SKM-1 treated with dmso at 0.1 percent for 144 hours (cell line): ENCODE measurements at regions not wholly inside any gene's neighbourhood (a gene's known extent, or its start where the extent isn't known, plus 50 kb on each side); places are given as distances from the start of the nearest gene placed in this dataset.

ENCODE experiments used
- DNase-seq: peaks from one replicate; lab custom pipeline; 2025; ENCODE audit not compliant: unreplicated experiment; lab: John Stamatoyannopoulos, UW

DNA sequence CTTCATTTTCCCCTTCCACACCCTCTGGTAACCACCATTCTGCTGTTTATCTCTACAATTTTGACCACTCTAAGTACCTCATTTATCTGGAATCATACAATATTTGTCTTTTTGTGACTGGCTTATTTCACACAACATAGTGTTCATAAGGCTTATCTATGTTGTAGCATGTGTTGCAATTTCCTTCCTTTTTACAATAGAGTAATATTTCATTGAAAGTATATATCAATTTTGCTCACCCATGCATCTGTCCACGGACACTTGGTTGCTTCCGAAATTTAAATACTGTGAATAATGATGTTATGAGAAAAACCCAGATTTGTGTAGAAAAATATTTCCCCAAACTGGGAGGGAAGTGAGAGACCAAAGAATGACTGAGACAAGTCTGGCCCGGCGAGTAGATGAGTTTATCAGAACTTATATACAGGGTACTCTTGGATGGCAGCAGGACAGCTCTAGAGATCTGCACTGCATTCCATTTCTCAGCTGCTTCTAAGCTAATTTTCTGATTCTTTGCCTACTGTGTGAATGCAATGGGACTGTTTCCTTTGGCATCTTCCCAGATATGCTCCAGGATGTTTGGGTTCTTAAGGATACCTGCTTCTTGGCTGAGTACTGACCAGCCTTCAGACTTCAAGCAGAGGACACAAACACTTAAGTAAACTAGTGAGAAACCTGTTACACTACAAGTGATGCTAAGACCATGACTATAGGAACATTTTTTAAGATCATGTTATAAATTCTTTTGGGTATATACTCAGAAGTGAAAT, 834.0 kb upstream of the PCDH9 start:
- no peak for DNase-seq

DNA sequence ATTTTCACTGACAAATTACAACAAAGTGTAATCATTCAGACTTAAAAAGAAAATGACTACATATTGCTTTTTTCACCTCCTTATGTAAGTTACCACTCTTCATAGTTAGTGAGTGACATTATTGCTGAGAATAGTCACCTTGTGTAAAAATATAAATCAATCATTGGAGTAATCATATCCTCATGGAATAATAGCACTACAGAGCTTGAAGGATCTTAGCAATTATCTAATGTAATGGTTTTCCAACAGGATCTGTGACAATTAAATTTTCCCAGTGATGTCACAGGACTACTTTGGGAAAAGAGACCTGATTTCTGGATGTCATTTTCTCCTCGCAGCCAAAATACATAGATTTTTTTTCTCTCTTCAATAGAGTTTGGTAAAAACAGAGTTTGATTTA, 833.0 kb upstream of the PCDH9 start:
- DNase-seq = no peak

DNA sequence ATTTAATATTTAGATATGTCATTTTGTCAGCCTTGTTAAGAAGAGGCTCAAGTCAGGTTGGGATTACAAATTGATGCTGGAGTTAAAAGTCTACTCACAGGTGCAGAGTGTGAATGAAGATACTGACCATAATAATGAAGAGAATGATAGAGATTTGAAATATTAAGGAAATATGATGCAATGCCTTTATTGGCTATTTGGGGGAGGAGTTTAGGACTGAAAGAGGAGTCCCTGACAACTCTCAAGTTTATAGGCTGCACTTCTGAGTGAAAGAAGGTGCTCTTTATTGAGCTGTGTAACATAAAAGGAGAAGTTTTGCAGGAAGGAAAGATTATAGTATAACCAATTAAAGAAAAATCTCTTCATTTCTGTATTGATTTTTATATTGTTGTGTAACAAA, 827.7 kb upstream of the PCDH9 start:
- no peak for DNase-seq

DNA sequence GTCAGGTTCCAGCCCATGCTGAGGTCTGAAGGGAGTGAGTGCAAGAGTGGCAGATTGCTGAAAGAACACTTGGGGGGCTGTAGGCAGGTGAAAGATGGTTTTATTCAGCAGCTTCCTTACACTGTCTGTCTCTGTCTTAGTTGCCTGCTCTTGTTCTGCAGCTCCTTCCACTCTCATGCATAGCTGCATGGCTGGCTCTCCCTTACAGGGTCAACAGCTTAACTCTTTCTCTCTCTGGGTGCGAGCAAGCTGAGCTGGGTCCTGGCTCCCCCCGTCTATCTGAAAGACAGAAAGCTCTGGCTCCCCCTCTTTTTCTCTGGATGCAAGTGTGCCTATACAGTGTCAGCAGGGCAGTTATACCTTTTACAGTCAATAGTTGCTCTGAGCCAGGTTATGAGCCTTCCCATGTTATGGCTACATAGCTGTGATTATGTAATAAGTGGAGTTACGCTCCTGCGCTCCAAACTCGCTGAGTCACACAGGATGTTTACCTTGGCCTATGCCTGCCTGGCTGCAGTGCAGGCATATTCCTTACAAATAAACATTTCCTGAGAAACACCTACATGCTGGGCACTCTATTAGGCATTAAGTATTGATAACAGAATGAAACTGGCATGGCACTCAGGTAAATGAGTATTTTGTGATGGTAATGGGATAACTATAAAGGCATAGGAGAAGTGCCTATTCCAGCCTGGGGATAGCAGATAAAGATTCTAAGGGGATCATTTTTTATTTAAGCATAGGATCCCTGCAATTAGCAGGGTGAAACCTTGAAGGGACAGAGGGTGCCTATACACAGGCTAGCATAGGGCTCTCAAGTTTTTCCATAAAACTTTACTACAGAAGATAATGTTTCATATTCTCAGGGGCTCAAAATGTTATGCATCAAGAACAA, 826.9 kb upstream of the PCDH9 start:
- no peak for DNase-seq

DNA sequence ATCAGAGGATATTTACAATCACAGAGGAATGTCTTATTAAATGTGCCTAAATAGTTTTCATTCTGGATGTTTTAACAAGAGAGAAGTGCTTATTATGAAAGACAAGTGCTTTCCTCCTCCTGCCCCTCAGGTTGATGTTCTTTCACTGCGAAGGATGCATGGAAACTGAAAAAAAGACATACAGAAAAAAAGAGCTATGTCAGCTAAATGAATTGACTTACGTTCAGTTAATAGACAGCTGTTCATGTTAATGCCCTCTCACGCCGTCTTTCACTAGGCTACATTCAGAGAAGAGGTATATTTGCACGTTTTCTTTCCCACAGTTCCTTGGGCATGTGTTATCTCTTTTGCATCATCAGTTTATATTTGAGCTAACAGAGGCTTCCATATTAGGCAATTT, 821.8 kb upstream of the PCDH9 start:
- no peak for DNase-seq

DNA sequence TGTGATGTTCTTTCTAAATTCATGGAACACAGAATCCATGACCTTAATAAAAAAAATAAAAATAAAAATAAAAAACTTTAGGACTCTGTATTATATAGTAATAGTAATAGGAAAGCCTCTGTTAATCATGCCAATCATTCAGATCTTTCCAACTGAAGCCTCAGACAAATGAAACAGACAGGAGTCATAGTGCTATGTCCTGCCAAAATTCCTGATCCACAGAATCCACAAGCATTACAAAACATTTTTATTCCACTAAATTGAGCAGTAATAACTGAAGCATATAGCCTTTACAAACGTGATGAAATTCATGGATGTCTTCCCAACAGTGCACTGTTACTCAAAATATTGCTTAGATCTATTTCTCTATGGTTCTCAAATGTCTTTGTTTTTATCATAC, 820.6 kb upstream of the PCDH9 start:
- DNase-seq = no peak

DNA sequence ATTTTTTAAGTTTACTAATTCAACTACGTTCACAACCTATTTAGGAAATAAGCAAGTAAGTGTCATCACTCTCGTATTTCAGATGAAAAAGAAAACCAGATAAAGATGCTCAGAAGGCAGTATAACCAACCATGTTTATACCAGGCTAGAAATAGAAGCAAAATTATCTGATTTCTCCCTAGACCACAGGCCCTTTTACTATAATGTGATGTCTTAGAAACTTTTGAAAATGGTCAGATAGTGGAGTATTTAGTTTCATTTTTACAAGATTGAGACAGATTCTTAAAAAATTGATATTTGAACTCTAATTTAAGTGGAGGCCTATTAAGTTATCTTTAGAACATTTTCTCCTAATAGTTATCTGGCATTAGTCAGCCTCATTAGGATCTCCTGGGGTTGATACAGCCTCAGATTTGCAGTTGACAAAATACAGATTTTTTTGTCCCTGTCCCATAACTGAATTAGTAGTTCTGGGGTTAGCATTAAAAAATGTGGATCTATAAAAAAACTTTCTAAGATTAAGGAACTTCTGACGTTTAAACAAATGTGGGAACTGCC, 818.7 kb upstream of the PCDH9 start:
- DNase-seq = no peak

DNA sequence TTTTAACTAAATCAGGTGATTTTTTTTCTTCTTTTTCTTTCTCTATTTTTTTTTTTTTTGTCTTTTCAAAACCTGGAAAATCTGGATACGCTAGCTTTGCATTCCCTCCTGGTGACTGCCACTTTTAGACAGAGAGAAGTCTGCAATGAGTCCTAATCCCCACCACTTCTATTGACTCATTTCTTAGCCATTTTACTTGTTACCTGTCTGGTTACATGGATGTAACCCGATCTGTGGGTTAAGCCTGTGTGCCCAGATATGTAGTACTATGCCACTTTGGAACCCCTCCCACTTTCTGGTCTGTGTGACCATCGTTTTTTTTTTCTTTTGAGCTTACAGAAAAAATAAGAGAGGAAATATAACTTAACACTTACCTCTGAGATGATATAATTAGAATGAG, 817.8 kb upstream of the PCDH9 start:
- no peak for DNase-seq

DNA sequence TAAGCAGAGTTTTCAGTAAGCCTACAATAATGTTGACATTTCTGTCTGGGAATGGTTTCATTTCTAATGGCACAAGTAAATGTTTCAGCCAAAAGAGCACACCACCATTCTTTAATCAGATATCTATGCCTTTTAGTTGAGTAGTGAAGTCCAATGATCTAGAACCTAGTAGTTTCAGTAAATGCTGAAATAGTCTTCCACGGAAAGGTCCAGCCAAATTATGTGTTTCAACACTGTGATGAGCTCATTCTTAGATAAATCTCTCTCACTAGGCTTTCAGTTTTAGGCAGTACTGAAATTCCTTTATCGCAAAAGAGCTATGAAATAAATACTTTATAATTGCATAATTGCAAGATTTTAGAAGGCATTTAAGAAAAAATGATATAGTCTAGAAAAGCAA, 816.8 kb upstream of the PCDH9 start:
- no peak for DNase-seq

DNA sequence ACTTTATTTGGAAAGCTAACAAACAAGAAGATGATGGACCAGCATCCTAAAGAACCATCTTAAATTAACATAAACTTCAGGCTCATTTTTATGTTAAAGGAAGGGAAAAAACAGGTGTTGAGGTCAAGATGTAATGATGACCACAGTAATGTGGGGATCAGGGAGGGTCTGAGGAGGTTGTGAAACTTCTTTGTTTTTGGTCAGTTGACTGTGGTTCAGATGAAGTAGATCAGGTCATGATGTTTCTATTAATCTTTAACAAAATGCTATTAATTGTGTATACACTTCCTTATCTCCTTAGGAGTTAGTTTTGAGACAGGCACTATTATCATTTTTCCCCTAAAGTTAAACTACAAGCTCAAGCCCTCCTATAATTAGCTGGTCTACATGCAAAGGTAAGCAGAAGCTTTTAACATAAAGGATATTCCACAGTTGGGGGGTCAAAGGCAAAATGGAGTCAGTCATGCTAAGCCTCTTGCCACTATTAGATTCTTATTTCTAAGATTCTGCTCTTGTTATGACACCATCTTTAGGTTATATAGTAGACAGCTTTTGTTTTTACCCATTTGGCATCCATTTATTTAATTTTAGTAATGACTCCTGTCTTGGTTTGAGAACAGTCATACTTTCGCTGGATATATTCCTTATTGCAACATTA, 800.1 kb upstream of the PCDH9 start:
- DNase-seq = no peak

DNA sequence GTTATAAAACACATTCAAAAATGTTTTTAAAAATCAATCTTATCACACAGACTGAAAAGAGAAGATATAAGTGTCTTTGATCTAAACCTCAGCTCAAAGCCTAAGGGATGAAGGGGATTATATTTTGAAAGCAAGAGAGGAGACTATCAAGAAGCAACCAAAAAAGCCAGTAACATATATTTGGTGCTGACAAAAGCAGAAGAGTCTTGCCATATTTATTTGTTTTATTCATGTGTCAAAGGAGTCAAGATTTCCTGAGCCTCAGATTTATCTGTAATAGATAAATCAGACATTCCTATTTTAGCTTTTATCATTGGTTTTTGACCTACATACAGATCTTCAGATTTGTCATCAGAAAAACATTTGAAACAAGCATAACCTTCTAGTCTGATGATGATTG, 798.6 kb upstream of the PCDH9 start:
- DNase-seq = no peak

DNA sequence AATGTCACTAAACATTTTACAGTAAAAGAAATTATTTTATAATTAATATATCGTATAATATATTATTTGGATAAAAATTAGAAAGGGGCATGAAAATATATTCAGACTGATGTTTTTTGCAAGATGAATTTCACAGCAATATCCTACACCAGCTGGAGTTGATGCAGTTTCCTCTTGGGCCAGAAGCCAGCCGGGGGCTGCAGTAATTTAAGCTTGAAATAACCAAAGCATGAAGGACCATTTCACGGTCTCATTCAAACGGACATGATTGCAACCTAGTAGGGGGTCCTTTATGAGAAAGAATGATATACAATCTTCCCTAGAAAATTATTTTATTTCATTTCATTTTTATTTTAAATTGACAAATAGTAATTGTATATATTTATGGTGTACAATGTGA, 797.2 kb upstream of the PCDH9 start:
- no peak for DNase-seq

DNA sequence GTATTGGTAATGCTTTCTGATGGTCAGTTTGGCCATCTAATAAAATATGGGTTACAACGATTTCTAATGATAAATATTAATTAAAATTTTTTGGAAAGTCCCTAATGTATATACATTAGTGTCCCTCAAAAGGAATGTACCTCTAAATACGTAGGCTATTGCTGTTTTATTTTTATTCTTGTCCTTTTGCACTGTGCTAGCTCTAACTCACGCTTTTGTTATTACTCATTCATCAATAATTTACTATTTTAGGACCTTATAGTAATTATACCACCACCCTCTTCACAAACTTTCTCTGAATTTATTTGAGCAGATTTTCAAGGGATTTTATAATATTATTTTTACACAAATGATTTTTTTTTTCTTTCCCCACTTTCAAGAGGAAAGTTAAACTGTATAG, 795.9 kb upstream of the PCDH9 start:
- DNase-seq = no peak

DNA sequence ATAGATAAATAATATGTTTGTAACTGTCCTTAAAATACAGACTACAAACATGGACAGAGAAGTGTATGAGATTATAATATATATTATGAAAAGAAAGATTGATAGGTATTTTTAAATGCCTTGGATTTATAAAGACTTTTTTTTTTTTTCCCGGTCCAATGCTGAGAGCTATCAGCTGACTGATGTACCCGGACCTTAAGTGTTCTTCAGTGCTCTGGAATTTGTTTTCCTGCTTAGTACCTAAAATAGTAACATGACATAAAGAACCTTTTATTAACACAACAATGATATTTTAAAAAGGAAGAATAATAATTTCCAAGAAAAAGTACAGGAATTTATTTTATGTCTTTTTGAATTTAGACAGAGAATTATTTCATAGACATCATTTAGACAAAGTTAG, 795.5 kb upstream of the PCDH9 start:
- DNase-seq = no peak

DNA sequence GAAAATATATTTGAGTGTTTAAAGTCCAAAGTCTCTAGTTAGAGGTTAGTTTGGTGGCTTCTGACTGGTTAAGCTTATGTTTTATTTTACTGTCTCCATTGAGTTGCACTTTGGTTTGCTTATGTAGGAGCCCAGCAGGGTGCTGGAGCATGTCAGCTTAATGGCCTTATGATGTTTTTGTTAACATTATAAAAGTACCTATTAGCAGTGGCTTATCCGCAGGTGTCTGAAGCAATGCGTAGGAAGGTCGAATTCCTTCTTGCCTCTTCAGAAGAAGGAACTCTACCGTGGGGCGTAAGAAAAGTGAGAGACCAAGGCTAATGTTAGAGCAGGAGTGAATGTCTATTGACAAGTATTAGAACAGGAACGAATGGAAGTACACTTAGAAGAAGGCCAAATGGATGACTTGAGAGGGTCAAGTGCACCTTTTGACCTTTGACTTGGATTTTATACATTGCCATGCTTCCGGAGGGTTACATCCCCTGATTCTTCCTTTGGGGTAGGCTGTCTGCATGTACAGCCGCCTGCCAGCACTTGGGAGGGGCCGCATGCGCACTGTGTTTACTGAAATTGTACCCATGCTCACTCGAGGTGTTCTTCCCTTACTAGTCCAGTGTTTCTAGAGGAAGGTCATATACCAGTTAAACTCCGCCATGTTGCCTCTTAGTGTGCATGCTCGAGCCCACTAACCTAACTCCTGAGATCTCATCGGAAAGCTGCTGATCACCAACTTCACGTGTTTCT, 793.9 kb upstream of the PCDH9 start:
- DNase-seq = no peak

DNA sequence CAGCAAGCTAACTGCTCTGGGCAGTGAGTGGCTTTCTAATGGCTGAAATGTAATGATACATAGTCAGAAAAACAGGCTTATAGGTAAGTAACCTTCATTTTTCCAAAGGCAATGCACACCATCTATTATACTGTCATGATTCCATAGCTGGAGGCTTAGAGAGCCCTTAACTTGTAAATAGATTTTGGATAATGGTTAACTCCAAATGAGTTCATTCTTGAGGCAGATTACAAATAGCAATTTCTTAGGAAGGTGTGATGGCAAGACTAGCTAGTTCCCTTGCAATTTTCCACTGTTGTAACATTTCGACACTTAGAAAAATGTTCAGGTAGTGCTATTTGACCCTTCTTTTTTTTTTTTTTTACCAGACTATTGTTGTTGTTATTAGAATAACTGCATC, 789.8 kb upstream of the PCDH9 start:
- no peak for DNase-seq

DNA sequence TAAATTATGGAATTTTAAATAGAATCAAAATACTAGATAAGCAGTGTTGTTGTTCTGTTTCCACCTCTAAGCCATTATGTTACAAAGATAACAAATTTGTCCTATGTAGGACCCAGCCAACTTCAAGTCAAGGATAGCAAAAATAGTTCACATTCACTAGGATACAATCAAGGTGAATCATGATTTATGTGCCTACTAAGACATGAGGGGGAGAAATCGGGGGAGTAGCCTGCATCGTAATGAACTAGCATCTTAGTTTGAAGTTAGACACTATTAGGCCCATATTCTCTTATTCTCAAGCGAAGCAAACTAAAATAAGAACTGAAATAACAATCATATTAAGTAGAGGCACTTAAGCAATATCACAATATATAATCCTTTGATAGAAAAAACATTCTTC, 779.4 kb upstream of the PCDH9 start:
- DNase-seq = no peak

DNA sequence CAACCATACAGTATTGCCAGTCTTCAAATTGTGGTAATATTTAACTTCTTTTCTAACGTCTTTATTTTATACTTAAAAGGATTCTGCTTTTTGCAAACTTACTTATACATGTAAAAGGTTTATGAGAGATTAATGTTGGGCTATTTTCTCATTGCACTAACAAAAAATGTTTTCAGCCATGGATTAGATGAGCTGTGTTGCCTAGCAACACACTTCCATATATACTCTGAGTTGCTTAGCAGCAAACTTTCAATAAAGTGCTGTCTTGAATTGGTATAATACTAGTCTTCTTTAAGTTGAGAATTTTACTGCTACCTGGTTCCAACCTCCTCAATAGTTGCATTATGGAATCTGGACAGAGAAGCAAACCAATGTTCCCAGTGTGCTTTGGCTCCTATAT, 777.4 kb upstream of the PCDH9 start:
- DNase-seq = no peak

DNA sequence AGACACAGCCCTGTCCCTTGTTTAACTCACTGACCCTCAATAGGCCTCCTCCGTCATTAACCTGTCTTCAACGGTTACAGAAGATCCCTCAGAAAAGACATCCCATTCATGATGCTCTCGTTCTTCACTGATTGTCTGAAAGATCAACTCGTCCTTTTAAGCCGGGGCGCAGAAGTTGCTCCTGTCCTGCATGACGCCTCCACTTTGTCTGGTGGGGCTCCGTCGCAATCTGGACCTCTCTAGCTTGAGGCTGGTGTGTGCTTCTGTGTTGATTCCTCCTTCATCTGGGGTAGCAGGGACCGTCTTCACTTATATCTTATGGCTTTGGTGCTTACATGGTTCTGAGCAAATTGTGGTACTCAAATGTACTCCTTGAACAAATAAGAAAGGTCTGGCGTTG, 766.0 kb upstream of the PCDH9 start:
- DNase-seq = no peak

DNA sequence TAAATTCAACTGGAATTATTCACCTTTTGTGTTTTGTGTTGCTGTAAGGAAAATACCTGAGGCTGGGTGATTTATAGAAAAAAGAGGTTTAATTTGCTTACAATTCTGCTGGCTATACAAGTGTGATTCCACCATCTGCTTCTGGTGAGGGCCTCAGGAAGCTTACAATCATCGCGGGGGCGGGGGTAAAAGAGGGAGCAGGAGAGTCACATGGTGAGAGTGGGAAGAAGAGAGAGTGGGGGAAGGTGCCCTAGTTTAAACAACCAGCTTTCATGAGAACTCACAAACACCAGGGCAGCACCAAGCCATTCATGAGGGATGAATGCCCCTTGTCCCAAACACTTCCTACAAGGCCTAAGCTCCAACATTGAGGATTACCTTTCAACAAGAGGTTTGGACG, 760.7 kb upstream of the PCDH9 start:
- no peak for DNase-seq

DNA sequence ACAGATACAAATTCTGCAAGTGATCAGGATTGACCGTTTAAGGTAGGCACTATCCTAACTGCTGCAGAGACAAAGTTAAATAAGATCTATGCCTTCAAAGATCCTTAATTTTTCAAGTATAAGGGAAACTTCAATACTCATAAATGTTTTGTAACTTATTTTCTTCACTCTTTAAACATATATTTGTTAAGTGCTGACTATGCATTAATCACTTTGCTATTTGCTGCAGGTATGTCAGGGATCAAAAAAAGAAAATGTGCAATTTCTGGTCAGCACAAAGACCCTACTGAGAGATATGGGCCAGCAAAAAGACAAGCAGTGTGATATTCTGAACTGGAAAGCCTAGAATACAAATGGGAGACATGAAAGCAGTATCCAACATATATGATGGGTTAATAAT, 756.1 kb upstream of the PCDH9 start:
- no peak for DNase-seq
